ENCODE measurements at regions not wholly inside any gene's neighbourhood (a gene's known extent, or its start where the extent isn't known, plus 50 kb on each side); places are given as distances from the start of the nearest gene placed in this dataset.

DNA sequence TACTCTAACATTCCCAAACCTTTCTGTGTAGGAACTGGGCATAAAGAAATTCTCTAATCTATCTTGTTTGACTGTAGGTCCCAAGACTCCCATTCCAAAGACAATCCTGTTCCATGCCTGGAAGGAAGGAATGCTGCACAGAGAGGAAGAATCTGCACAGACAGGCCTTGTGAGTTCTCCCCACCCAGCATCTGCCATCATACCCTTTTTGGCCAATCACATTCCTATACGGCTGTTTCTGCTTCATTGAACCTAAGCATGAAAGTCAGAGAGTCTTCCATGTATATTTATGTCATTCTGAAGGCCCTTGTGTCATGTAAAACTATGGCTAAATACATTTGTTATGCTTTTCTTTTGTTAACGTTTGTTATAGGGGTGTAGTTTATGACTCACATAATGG lies 667.7 kb upstream of the IGFBP7 start:
- DNase-seq (ENCODE audit: low spot score), result no peak
- POLR2A ChIA-PET (ENCODE audit: low non-redundant PET), result no interaction called here
- no peak overlapping the region for H3K27ac ChIP-seq
- TF ChIP-seq, protein P1, sequence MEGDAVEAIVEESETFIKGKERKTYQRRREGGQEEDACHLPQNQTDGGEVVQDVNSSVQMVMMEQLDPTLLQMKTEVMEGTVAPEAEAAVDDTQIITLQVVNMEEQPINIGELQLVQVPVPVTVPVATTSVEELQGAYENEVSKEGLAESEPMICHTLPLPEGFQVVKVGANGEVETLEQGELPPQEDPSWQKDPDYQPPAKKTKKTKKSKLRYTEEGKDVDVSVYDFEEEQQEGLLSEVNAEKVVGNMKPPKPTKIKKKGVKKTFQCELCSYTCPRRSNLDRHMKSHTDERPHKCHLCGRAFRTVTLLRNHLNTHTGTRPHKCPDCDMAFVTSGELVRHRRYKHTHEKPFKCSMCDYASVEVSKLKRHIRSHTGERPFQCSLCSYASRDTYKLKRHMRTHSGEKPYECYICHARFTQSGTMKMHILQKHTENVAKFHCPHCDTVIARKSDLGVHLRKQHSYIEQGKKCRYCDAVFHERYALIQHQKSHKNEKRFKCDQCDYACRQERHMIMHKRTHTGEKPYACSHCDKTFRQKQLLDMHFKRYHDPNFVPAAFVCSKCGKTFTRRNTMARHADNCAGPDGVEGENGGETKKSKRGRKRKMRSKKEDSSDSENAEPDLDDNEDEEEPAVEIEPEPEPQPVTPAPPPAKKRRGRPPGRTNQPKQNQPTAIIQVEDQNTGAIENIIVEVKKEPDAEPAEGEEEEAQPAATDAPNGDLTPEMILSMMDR (conservative IDR thresholded peaks at IDR 0.05; ENCODE audit: low read depth), result no peak
- CTCF ChIA-PET, result no interaction called here

DNA sequence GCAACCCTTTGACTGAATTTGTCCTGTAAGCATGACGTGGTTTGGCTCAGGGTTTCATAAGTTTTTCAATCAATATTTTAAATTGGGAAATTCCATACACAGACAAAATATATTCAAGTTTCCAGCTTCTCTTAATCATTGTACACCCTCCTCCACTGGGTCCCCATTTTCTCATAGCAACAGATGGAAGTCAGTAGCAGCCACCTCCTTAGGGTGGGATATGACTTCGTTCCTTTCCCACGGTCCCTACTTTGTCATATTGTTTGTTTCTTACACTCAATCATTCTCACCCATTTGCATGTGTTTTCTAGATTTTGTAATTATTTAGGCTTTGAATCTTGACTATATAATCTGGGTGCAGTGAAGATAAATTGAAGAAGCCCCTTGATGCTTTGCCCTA lies 664.5 kb upstream of the IGFBP7 start:
- TF ChIP-seq, protein P1 (conservative IDR thresholded peaks at IDR 0.05; ENCODE audit: low read depth), result no peak
- ChIA-PET POLR2A (ENCODE audit: low non-redundant PET) (no interaction called here), CTCF (no interaction called here)
- no peak for DNase-seq (ENCODE audit: low spot score)
- H3K27ac ChIP-seq, result no peak overlapping the region

DNA sequence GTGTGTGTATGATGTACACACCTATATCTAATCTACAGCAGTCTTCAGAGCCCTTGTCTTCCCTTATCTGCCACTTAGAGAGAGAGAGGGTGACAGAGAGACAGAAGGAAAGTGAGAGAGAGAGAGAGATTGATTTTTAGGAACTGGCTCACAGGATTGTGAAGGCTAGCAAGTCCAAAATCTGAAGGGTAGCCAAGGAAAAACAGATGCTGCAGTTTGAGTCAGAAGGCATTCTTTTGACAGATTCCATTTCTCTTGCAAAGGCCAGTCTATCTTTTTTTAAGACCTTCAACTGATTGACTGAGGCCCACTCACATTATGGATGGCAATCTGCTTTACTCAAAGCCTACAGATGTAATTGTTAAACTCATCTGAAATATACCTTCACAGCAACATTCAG lies 664.0 kb upstream of the IGFBP7 start:
- no peak overlapping the region for H3K27ac ChIP-seq
- ChIA-PET POLR2A (ENCODE audit: low non-redundant PET) (no interaction called here), CTCF (no interaction called here)
- TF ChIP-seq, protein P1 (conservative IDR thresholded peaks at IDR 0.05; ENCODE audit: low read depth), result no peak
- DNase-seq (ENCODE audit: low spot score), result no peak

DNA sequence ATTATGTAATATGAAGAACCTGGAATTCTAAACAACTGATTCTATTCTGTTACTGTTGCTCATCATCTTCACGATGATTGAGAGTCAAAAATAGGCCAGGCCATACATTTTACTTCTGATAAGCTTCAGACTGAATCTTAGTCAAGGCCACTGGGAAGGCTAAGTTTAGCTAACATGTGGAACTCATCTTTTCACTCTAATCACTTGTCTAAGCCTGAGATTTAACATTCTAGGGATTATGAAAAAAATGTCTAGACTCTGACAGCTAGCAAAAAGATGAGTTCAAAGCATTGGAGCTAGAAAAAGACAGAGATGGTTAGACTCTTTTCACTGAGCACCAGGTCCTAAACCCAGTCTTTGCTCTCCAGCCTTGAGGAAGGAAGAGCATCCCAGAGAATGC lies 656.2 kb upstream of the IGFBP7 start:
- ChIA-PET CTCF (no interaction called here), POLR2A (ENCODE audit: low non-redundant PET) (no interaction called here)
- DNase-seq (ENCODE audit: low spot score), result no peak
- TF ChIP-seq, protein P1 (conservative IDR thresholded peaks at IDR 0.05; ENCODE audit: low read depth), result no peak
- H3K27ac ChIP-seq, result no peak overlapping the region

DNA sequence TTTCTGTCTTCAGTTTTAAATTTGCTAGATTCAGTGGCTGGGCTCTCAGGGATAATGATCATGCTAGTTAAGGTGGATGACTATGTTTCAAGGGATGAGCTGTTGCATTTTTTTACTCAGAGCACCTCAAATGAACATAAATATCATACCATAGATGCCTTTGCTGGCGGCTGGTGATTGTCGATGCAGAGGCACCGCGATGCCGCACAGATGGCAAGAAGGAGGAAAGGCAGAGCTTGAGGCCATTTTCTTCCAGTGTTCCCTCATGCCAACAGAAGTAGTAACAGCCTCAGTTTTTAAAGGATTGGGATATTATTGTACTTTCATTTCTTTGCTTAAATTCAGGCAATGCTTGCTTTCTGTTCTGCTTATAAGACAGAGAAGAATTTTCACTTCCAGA lies 654.7 kb upstream of the IGFBP7 start:
- no peak overlapping the region for H3K27ac ChIP-seq
- ChIA-PET POLR2A (ENCODE audit: low non-redundant PET) (no interaction called here), CTCF (no interaction called here)
- DNase-seq (ENCODE audit: low spot score), result no peak
- TF ChIP-seq, protein P1 (conservative IDR thresholded peaks at IDR 0.05; ENCODE audit: low read depth), result no peak

DNA sequence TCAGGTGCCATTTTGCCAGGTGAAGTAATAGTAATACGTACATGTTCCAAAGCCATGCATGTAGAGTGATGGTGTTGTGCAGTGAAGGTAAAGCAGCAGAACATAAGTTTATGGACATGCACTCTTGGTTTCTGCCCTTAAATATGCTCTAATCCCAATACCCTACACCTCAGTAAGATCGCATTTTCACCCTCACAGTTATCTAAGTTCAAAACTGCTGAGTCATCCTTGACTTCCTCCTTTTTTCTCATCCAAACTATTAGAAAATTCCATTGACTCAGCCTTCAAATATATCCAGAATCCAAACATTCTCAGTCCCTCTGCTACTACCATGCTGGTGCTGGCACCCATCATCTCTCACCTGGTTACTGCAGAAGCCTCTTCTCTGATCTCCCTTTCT lies 652.9 kb upstream of the IGFBP7 start:
- no peak for DNase-seq (ENCODE audit: low spot score)
- POLR2A ChIA-PET (ENCODE audit: low non-redundant PET), result no interaction called here
- CTCF ChIA-PET, result interaction anchor here (0.6 kb wide), 1 partner anchor 7 kb away, joined by 3 read pairs; no protein-coding TSS in a partner anchor
- H3K27ac ChIP-seq, result no peak overlapping the region
- TF ChIP-seq, protein P1 (conservative IDR thresholded peaks at IDR 0.05; ENCODE audit: low read depth), result no peak

DNA sequence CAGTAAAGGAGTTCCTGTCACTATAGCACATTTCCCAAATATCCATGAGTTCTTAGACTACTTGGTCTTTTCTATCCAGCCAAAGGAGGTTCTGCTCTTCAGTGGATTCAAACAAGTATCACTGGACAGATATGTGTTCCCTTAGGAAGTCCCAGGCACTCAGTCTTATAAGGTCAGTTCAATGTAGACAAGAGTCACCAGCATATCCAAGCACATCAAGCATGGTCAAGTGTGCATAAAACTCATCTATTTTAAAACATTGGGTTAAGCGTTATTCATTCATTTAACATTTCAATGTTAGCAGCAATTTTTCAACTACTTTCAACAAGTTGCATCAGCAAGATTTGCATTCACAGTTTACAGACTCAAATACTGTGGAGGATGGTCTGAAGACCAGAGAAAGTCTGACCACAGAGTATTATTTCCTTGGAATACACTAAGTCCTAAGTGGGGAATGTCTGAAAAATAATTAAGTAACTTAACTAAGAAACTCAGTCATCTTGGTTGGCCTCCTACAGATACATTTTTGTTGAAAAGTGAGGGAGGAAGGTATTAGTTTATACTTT lies 630.5 kb upstream of the IGFBP7 start:
- H3K27ac ChIP-seq, result no peak overlapping the region
- no peak for DNase-seq (ENCODE audit: low spot score)
- POLR2A ChIA-PET (ENCODE audit: low non-redundant PET), result no interaction called here
- TF ChIP-seq, protein P1 (conservative IDR thresholded peaks at IDR 0.05; ENCODE audit: low read depth), result no peak
- CTCF ChIA-PET, result no interaction called here

Measured in RWPE1 (cell line).